ENCODE measurements at regions not wholly inside any gene's neighbourhood (a gene's known extent, or its start where the extent isn't known, plus 50 kb on each side); places are given as distances from the start of the nearest gene placed in this dataset.

GRCh38 chr13:26476782-26477142 is 80.7 kb upstream of the WASF3 start:
- no peak for FAIRE-seq
- peaks cover 10% of the 10 kb centered on the region for H3K4me1 ChIP-seq (ENCODE audit: control insufficient read depth, extremely low read depth, insufficient read depth, low read length)
- no peak overlapping the region for H3K27ac ChIP-seq (ENCODE audit: control insufficient read depth, insufficient read depth, low read length)
- DNase-seq (ENCODE audit: low read depth, low spot score), result no peak
- no peak overlapping the region for H3K4me3 ChIP-seq (ENCODE audit: control insufficient read depth in 2 of 3, extremely low read depth in 1 of 3, insufficient read depth in 2 of 3, low read depth in 1 of 3, low read length in 3 of 3)
- H3K9me1 ChIP-seq (ENCODE audit: control insufficient read depth, extremely low read depth, insufficient read depth, low read length), result no peaks in the 10 kb centered on the region
- no peaks in the 10 kb centered on the region for H3K79me2 ChIP-seq (ENCODE audit: control insufficient read depth, insufficient read depth, low read length)
- no peaks in the 10 kb centered on the region for H3K36me3 ChIP-seq (ENCODE audit: control insufficient read depth in 2 of 2, extremely low read depth in 1 of 2, insufficient read depth in 2 of 2, low read length in 2 of 2)
- H3K4me2 ChIP-seq (ENCODE audit: control insufficient read depth, extremely low read depth, insufficient read depth, low read depth, low read length), result no peak overlapping the region
- no peak for TF ChIP-seq EZH2 (IDR thresholded peaks at IDR 0.05; ENCODE audit: low read length)
- no peak for TF ChIP-seq CTCF (optimal IDR thresholded peaks at IDR 0.05 in 1 of 3, IDR thresholded peaks at IDR 0.05 in 1 of 3, conservative IDR thresholded peaks at IDR 0.05 in 1 of 3; ENCODE audit: extremely low read depth in 1 of 3, insufficient read depth in 2 of 3, low read length in 3 of 3)
- dilution Hi-C loops (cut with MboI; ENCODE audit: extremely low pct_ligation_motif_present, low sequenced_read_pairs), result no loop called here
- H3K27me3 ChIP-seq (ENCODE audit: control insufficient read depth, extremely low read depth, insufficient read depth, low read length), result no peaks in the 10 kb centered on the region
- H3K9ac ChIP-seq (ENCODE audit: control insufficient read depth, extremely low read depth, insufficient read depth, low read length), result no peak overlapping the region
- peak overlapping the region; percentile 83 for H2AFZ ChIP-seq (ENCODE audit: control insufficient read depth, low read length)
- H3K9me3 ChIP-seq (ENCODE audit: control insufficient read depth, low read depth, low read length), result no peaks in the 10 kb centered on the region
- no peaks in the 10 kb centered on the region for H4K20me1 ChIP-seq (ENCODE audit: control insufficient read depth, extremely low read depth, insufficient read depth, low read length)

- FAIRE-seq, result no peak
- Histone ChIP-seq H3K27me3 (ENCODE audit: control insufficient read depth, extremely low read depth, insufficient read depth, low read length) (no peaks in the 10 kb centered on the region), H3K4me1 (ENCODE audit: control insufficient read depth, extremely low read depth, insufficient read depth, low read length) (peaks cover 10% of the 10 kb centered on the region), H3K79me2 (ENCODE audit: control insufficient read depth, insufficient read depth, low read length) (no peaks in the 10 kb centered on the region), H3K36me3 (ENCODE audit: control insufficient read depth in 2 of 2, extremely low read depth in 1 of 2, insufficient read depth in 2 of 2, low read length in 2 of 2) (no peaks in the 10 kb centered on the region), H3K27ac (ENCODE audit: control insufficient read depth, insufficient read depth, low read length) (no peak overlapping the region), H4K20me1 (ENCODE audit: control insufficient read depth, extremely low read depth, insufficient read depth, low read length) (no peaks in the 10 kb centered on the region), H3K9ac (ENCODE audit: control insufficient read depth, extremely low read depth, insufficient read depth, low read length) (no peak overlapping the region), H2AFZ (ENCODE audit: control insufficient read depth, low read length) (no peak overlapping the region), H3K9me1 (ENCODE audit: control insufficient read depth, extremely low read depth, insufficient read depth, low read length) (no peaks in the 10 kb centered on the region), H3K4me2 (ENCODE audit: control insufficient read depth, extremely low read depth, insufficient read depth, low read depth, low read length) (no peak overlapping the region), H3K9me3 (ENCODE audit: control insufficient read depth, low read depth, low read length) (no peaks in the 10 kb centered on the region), H3K4me3 (ENCODE audit: control insufficient read depth in 2 of 3, extremely low read depth in 1 of 3, insufficient read depth in 2 of 3, low read depth in 1 of 3, low read length in 3 of 3) (no peak overlapping the region)
- dilution Hi-C loops (cut with MboI; ENCODE audit: extremely low pct_ligation_motif_present, low sequenced_read_pairs), result no loop called here
- no peak for DNase-seq (ENCODE audit: low read depth, low spot score)
- TF ChIP-seq CTCF (optimal IDR thresholded peaks at IDR 0.05 in 1 of 3, IDR thresholded peaks at IDR 0.05 in 1 of 3, conservative IDR thresholded peaks at IDR 0.05 in 1 of 3; ENCODE audit: extremely low read depth in 1 of 3, insufficient read depth in 2 of 3, low read length in 3 of 3) (no peak), EZH2 (IDR thresholded peaks at IDR 0.05; ENCODE audit: low read length) (no peak)
Observed at GRCh38 chr13:26477681-26478080, 79.8 kb upstream of the WASF3 start.
